ENCODE measurements at regions not wholly inside any gene's neighbourhood (a gene's known extent, or its start where the extent isn't known, plus 50 kb on each side); places are given as distances from the start of the nearest gene placed in this dataset.
"Not testable (repeated sequence)": the region's sequence is repeated elsewhere in the genome, so short reads cannot be mapped to it uniquely, and the experiment has no call there.

GRCh38 chr4:63942706-63943286 lies 466.5 kb downstream of the TECRL start:
- H3K23ac ChIP-seq (ENCODE audit: low read length); H4K8ac ChIP-seq (ENCODE audit: low read depth, low read length); H3K18ac ChIP-seq (ENCODE audit: low read length); H4K12ac ChIP-seq (ENCODE audit: low read depth, low read length); H3K4me3 ChIP-seq (ENCODE audit: low read depth, low read length); H3K27me3 ChIP-seq (ENCODE audit: insufficient read depth, low read length); H3K79me2 ChIP-seq (ENCODE audit: control insufficient read depth, insufficient read depth, low read length, poor library complexity); H3K27ac ChIP-seq (ENCODE audit: low read depth, low read length); H2BK5ac ChIP-seq (ENCODE audit: low read depth, low read length, poor library complexity); H3K9ac ChIP-seq (ENCODE audit: low read length); H2AK5ac ChIP-seq (ENCODE audit: low read length); H2BK12ac ChIP-seq (ENCODE audit: low read length); H3K14ac ChIP-seq (ENCODE audit: low read length); H4K91ac ChIP-seq (ENCODE audit: low read depth, low read length); H3K4me2 ChIP-seq (ENCODE audit: low read length); DNase-seq; H3K79me1 ChIP-seq (ENCODE audit: low read length); H3K36me3 ChIP-seq (ENCODE audit: control insufficient read depth in 1 of 2, insufficient read depth in 2 of 2, low read length in 2 of 2); H3K9me3 ChIP-seq (ENCODE audit: insufficient read depth, low read depth, low read length); H2BK120ac ChIP-seq (ENCODE audit: insufficient read depth, low read length, poor library complexity); H2AFZ ChIP-seq (ENCODE audit: insufficient read depth, low read length, poor library complexity); H3K4me1 ChIP-seq (ENCODE audit: control insufficient read depth in 1 of 2, insufficient read depth in 2 of 2, low read length in 2 of 2); H3K4ac ChIP-seq (ENCODE audit: low read depth, low read length): not testable (repeated sequence)
- WGBS (ENCODE audit: extremely low coverage, insufficient coverage, insufficient read length), result no CpG with 5 or more reads among the region's 38 CpGs

GRCh38 chr4:63937961-63938360 lies 471.3 kb downstream of the TECRL start:
- no peak overlapping the region for H3K27ac ChIP-seq (ENCODE audit: low read depth, low read length)
- no peak overlapping the region for H3K4ac ChIP-seq (ENCODE audit: low read depth, low read length)
- H2BK12ac ChIP-seq (ENCODE audit: low read length), result no peak overlapping the region
- H3K23ac ChIP-seq (ENCODE audit: low read length), result no peak overlapping the region
- H3K9ac ChIP-seq (ENCODE audit: low read length), result no peak overlapping the region
- no peak overlapping the region for H2AFZ ChIP-seq (ENCODE audit: insufficient read depth, low read length, poor library complexity)
- no peaks in the 10 kb centered on the region for H3K79me1 ChIP-seq (ENCODE audit: low read length)
- H3K79me2 ChIP-seq (ENCODE audit: control insufficient read depth, insufficient read depth, low read length, poor library complexity), result no peaks in the 10 kb centered on the region
- no peak overlapping the region for H4K91ac ChIP-seq (ENCODE audit: low read depth, low read length)
- no peaks in the 10 kb centered on the region for H3K36me3 ChIP-seq (ENCODE audit: control insufficient read depth in 1 of 2, insufficient read depth in 2 of 2, low read length in 2 of 2)
- no peaks in the 10 kb centered on the region for H3K4me1 ChIP-seq (ENCODE audit: control insufficient read depth in 1 of 2, insufficient read depth in 2 of 2, low read length in 2 of 2)
- no peak overlapping the region for H3K18ac ChIP-seq (ENCODE audit: low read length)
- no CpG with 5 or more reads among the region's 4 CpGs for WGBS (ENCODE audit: extremely low coverage, insufficient coverage, insufficient read length)
- H3K4me3 ChIP-seq (ENCODE audit: low read depth, low read length), result no peak overlapping the region
- H4K12ac ChIP-seq (ENCODE audit: low read depth, low read length), result no peak overlapping the region
- no peaks in the 10 kb centered on the region for H3K27me3 ChIP-seq (ENCODE audit: insufficient read depth, low read length)
- no peak overlapping the region for H2BK120ac ChIP-seq (ENCODE audit: insufficient read depth, low read length, poor library complexity)
- H3K9me3 ChIP-seq (ENCODE audit: insufficient read depth, low read depth, low read length), result no peaks in the 10 kb centered on the region
- H3K4me2 ChIP-seq (ENCODE audit: low read length), result no peak overlapping the region
- DNase-seq, result no peak
- no peak overlapping the region for H2BK5ac ChIP-seq (ENCODE audit: low read depth, low read length, poor library complexity)
- no peak overlapping the region for H4K8ac ChIP-seq (ENCODE audit: low read depth, low read length)
- H3K14ac ChIP-seq (ENCODE audit: low read length), result no peak overlapping the region
- no peak overlapping the region for H2AK5ac ChIP-seq (ENCODE audit: low read length)

GRCh38 chr4:63922146-63922545 lies 487.1 kb downstream of the TECRL start:
- Histone ChIP-seq H3K18ac (ENCODE audit: low read length) (no peak overlapping the region), H3K4me1 (ENCODE audit: control insufficient read depth in 1 of 2, insufficient read depth in 2 of 2, low read length in 2 of 2) (no peaks in the 10 kb centered on the region), H2BK5ac (ENCODE audit: low read depth, low read length, poor library complexity) (no peak overlapping the region), H3K23ac (ENCODE audit: low read length) (no peak overlapping the region), H3K4me2 (ENCODE audit: low read length) (no peak overlapping the region), H3K9ac (ENCODE audit: low read length) (no peak overlapping the region), H4K12ac (ENCODE audit: low read depth, low read length) (no peak overlapping the region), H2AFZ (ENCODE audit: insufficient read depth, low read length, poor library complexity) (no peak overlapping the region), H2AK5ac (ENCODE audit: low read length) (no peak overlapping the region), H4K91ac (ENCODE audit: low read depth, low read length) (no peak overlapping the region), H3K79me1 (ENCODE audit: low read length) (no peaks in the 10 kb centered on the region), H3K27ac (ENCODE audit: low read depth, low read length) (no peak overlapping the region), H3K4ac (ENCODE audit: low read depth, low read length) (no peak overlapping the region), H3K79me2 (ENCODE audit: control insufficient read depth, insufficient read depth, low read length, poor library complexity) (no peaks in the 10 kb centered on the region), H3K36me3 (ENCODE audit: control insufficient read depth in 1 of 2, insufficient read depth in 2 of 2, low read length in 2 of 2) (no peaks in the 10 kb centered on the region), H2BK12ac (ENCODE audit: low read length) (no peak overlapping the region), H3K14ac (ENCODE audit: low read length) (no peak overlapping the region), H3K27me3 (ENCODE audit: insufficient read depth, low read length) (no peaks in the 10 kb centered on the region), H2BK120ac (ENCODE audit: insufficient read depth, low read length, poor library complexity) (no peak overlapping the region), H3K4me3 (ENCODE audit: low read depth, low read length) (no peak overlapping the region), H3K9me3 (ENCODE audit: insufficient read depth, low read depth, low read length) (no peaks in the 10 kb centered on the region), H4K8ac (ENCODE audit: low read depth, low read length) (no peak overlapping the region)
- no CpG with 5 or more reads among the region's 8 CpGs for WGBS (ENCODE audit: extremely low coverage, insufficient coverage, insufficient read length)
- DNase-seq, result no peak

GRCh38 chr4:63921561-63921960 lies 487.7 kb downstream of the TECRL start:
- Histone ChIP-seq H3K27ac (ENCODE audit: low read depth, low read length) (no peak overlapping the region), H3K9ac (ENCODE audit: low read length) (no peak overlapping the region), H2AK5ac (ENCODE audit: low read length) (no peak overlapping the region), H3K18ac (ENCODE audit: low read length) (no peak overlapping the region), H3K79me1 (ENCODE audit: low read length) (no peaks in the 10 kb centered on the region), H2AFZ (ENCODE audit: insufficient read depth, low read length, poor library complexity) (no peak overlapping the region), H2BK5ac (ENCODE audit: low read depth, low read length, poor library complexity) (no peak overlapping the region), H2BK12ac (ENCODE audit: low read length) (no peak overlapping the region), H3K23ac (ENCODE audit: low read length) (no peak overlapping the region), H3K4me2 (ENCODE audit: low read length) (no peak overlapping the region), H4K12ac (ENCODE audit: low read depth, low read length) (no peak overlapping the region), H3K36me3 (ENCODE audit: control insufficient read depth in 1 of 2, insufficient read depth in 2 of 2, low read length in 2 of 2) (no peaks in the 10 kb centered on the region), H3K79me2 (ENCODE audit: control insufficient read depth, insufficient read depth, low read length, poor library complexity) (no peaks in the 10 kb centered on the region), H3K4me3 (ENCODE audit: low read depth, low read length) (no peak overlapping the region), H3K14ac (ENCODE audit: low read length) (no peak overlapping the region), H2BK120ac (ENCODE audit: insufficient read depth, low read length, poor library complexity) (no peak overlapping the region), H3K4ac (ENCODE audit: low read depth, low read length) (no peak overlapping the region), H4K91ac (ENCODE audit: low read depth, low read length) (no peak overlapping the region), H3K9me3 (ENCODE audit: insufficient read depth, low read depth, low read length) (no peaks in the 10 kb centered on the region), H4K8ac (ENCODE audit: low read depth, low read length) (no peak overlapping the region), H3K4me1 (ENCODE audit: control insufficient read depth in 1 of 2, insufficient read depth in 2 of 2, low read length in 2 of 2) (no peaks in the 10 kb centered on the region), H3K27me3 (ENCODE audit: insufficient read depth, low read length) (no peaks in the 10 kb centered on the region)
- no CpG with 5 or more reads among the region's 10 CpGs for WGBS (ENCODE audit: extremely low coverage, insufficient coverage, insufficient read length)
- no peak for DNase-seq

Data from trophoblast cell (in vitro differentiated cells and primary cell).